AG08395 (cell line): ENCODE measurements at regions not wholly inside any gene's neighbourhood (a gene's known extent, or its start where the extent isn't known, plus 50 kb on each side); places are given as distances from the start of the nearest gene placed in this dataset.

Experiments
- DNase-seq: peaks from one replicate; pipeline ENCODE4 v3.0.0; 2012; ENCODE audit warnings: mixed read lengths, low spot score

DNA sequence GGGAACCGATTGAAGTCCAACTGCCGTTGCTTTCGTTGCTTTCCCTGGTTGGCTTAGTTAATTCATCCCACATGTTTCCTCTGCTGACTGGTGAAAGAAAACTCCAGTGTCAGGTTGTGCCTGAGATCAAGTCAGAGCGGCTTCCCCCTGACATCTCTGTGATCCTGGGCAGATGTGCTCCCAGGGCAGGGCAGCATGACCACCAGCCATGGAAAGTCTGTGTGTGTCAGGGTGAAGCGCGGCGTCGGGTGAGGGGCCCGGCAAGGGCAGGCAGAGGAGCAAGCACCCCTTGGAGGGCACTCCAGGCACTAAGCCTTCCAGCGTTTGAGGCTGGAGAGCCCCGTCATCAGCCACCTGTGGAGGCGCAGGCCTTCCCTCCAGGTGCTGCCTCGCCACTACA, 54.5 kb upstream of the IGF1 start:
- DNase-seq = peak; percentile 51

DNA sequence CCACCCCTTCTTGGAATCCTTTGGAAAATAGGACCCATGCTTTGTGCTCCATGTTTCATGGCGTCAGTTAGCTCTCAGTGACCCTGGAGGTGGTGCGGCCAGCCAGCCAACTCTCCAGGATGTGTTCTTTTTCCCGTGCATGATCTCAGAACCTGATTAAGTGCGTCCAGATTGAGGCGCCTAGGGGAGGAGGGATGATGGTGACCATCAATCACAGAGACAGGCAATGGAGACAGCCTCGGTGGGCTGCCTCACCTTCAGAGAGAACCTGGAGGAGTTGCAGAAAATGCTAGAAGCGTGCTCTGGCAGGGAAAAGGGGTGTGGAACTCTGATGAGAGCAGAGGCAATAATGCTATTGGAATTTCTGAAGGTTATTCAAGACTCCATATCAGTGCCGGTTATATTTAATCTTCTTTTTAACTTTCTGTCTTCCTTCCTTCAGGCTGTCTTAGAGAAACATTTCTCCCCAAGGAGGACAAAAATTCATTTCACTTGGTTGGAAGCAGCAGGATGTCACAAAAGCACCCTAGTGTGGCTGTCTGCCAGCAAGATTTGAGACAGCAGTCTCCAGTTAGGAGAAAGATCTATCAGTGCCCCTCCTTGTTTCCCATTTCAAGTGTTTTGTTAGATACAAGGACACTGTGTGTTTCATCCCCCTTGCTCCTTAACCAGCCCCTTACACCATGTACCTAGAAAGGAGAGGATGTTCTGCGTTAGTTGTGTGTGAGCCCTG, 53.3 kb upstream of the IGF1 start:
- no peak for DNase-seq
